AG09309 (cell line): ENCODE measurements at regions not wholly inside any gene's neighbourhood (a gene's known extent, or its start where the extent isn't known, plus 50 kb on each side); places are given as distances from the start of the nearest gene placed in this dataset.

Source experiments
- DNase-seq: peaks from one replicate; pipeline ENCODE4 v3.0.0-alpha.2; 2010; ENCODE audit warnings: low read depth
- H3K4me3 ChIP-seq: 2 replicates; pipeline ENCODE4 v1.5.1; 2011; ENCODE audit warnings: mild to moderate bottlenecking, low read depth, low read length, moderate library complexity; ENCODE audit not compliant: control insufficient read depth
- CTCF ChIP-seq: IDR thresholded peaks from 2 replicates; pipeline ENCODE4 v1.5.1; 2011; ENCODE audit warnings: mild to moderate bottlenecking, low read depth, low read length, inconsistent platforms; ENCODE audit not compliant: insufficient read depth, control insufficient read depth; ENCODE audit errors: missing control alignments

DNA sequence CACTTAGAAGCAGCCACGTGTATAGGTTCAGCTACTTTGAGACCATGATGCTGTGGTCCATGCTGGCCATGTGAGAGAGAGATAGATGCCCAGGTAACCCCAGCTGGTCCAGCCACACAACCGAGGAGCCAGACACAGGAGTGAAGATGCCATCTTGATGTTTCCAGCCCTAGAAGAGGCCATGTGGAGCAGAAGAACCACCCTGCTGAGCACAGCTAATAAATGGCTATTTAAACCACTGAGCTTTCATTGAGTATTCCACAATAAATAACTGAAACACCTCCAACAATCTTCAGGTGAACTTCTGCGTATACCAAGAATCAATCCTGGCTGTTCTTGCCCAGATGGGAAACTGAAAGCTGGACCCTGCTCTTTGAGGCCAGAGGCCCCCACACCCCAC lies 84.0 kb upstream of the GSC start:
- DNase-seq, result no peak

DNA sequence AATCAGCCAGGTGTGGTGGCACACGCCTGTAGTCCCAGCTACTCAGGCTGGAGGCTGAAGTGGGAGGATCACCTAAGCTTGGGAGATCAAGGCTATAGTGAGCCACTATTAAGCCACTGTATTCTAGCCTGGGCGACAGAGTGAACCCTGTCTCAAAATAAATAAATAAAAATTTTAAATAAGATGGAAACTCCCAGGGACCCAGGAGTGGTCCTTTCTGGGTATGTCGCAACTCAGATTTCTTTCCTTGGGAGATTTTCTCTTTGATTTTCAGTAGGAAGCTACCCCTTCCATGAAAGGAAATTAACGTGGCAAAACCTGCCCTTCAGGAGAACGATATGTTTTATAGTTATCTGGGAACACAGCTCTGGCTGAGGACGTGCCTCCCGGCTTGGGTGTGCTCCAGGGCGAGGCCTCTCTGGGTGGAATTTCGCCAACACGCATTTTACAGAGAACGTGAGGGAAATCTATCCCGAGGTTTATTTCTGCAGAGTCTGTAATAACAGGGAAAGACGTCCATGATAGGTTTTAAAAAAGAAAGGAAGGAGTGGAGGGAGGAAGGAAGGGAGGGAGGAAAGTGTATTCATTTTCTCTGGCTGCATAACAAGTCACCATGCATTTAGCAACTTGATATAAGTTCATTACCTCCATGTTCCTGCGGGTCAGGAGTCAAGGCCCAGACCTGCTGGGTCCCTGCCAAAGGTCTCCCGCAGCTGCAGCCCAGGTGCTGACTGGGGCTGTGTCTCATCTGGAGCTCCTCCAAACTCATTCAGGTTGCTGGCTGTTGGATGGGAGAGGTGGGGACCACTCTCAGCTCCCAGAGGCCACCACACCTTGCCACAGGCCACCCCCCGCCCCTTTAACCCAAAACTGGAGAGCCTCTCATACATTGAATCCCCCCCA lies 80.6 kb upstream of the GSC start:
- no peak overlapping the region for H3K4me3 ChIP-seq
- DNase-seq, result no peak
- no peak for TF ChIP-seq CTCF

More for the DNA sequence above, 84.0 kb upstream of the GSC start:
- H3K4me3 ChIP-seq, result no peak overlapping the region
- no peak for TF ChIP-seq CTCF

- DNase-seq, result no peak
- no peak for TF ChIP-seq CTCF
- no peak overlapping the region for H3K4me3 ChIP-seq
These were observed 74.8 kb upstream of the GSC start for GRCh38 chr14:94844593-94845152.

GRCh38 chr14:94840467-94840866 lies 70.6 kb upstream of the GSC start:
- no peak for TF ChIP-seq CTCF
- no peak for DNase-seq
- no peak overlapping the region for H3K4me3 ChIP-seq

DNA sequence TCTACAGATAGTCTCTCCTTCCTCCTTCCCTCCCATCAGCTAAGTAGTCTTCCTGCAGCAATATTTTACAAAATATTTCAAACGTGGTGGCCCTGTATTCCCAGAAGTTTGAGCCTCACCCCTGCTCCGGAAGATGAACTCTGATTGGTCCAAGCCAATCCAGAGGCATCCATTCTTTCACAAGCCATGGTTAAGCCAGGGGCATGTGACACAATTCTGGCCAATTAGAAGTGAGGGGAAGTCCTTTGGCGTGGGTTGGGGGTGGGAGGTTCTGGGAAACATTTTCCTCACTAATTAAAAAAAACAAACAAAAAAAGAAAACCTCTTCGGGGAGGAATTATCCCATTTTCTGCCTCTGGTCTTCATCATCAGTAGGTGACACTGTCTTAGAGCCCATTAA lies 69.4 kb upstream of the GSC start:
- TF ChIP-seq CTCF, result no peak
- no peak overlapping the region for H3K4me3 ChIP-seq
- no peak for DNase-seq

- H3K4me3 ChIP-seq, result no peak overlapping the region
- TF ChIP-seq CTCF, result no peak
These were observed 66.9 kb upstream of the GSC start for GRCh38 chr14:94836849-94837248.

More at GRCh38 chr14:94836849-94837248, 66.9 kb upstream of the GSC start:
- no peak for DNase-seq
